Heart left ventricle (tissue), 16 donors: ENCODE measurements at regions not wholly inside any gene's neighbourhood (a gene's known extent, or its start where the extent isn't known, plus 50 kb on each side); places are given as distances from the start of the nearest gene placed in this dataset.

Experiments
- ATAC-seq, 4 donors: fragments of 200-7000 bp; cut with Tn5 transposase; one replicate each; pipeline ENCODE4 v1.9.1; 2020 to 2022; ENCODE audit warnings: moderate library complexity in 4 of 4, mild to moderate bottlenecking in 3 of 4, moderate number of reproducible peaks in 1 of 4
- DNase-seq, 5 donors: peaks; one replicate each; pipeline ENCODE4 v3.0.0-alpha.2; 2020
- H3K27ac ChIP-seq, 12 donors: fragments of 200-600 bp; sonication (generic) in 4 of 12; one replicate each; pipeline versions ENCODE4 v1.5.0 to v1.8.0; 2016 to 2022; ENCODE audit warnings: mild to moderate bottlenecking in 2 of 12
- H3K27me3 ChIP-seq, 9 donors: fragments of 200-600 bp; sonication (generic) in 2 of 9; one replicate each; pipeline versions ENCODE4 v1.5.1 to v1.8.0; 2016 to 2022; ENCODE audit warnings: mild to moderate bottlenecking in 3 of 9
- H3K36me3 ChIP-seq, 9 donors: fragments of 200-600 bp; sonication (generic) in 2 of 9; one replicate each; pipeline versions ENCODE4 v1.5.0 to v1.8.0; 2018 to 2022; ENCODE audit warnings: mild to moderate bottlenecking in 2 of 9
- H3K4me1 ChIP-seq, 12 donors: fragments of 200-600 bp; sonication (generic) in 4 of 12; one replicate each; pipeline versions ENCODE4 v1.5.0 to v1.8.0; 2016 to 2022; ENCODE audit warnings: mild to moderate bottlenecking in 3 of 12
- H3K4me3 ChIP-seq, 12 donors: fragments of 200-600 bp; sonication (generic) in 4 of 12; one replicate each; pipeline versions ENCODE4 v1.5.0 to v1.8.0; 2017 to 2022; ENCODE audit warnings: mild to moderate bottlenecking in 9 of 12, moderate library complexity in 4 of 12
- H3K9me3 ChIP-seq, 12 donors: fragments of 200-600 bp; sonication (generic) in 4 of 12; one replicate each; pipeline versions ENCODE4 v1.5.0 to v1.8.0; 2016 to 2022; ENCODE audit warnings: mild to moderate bottlenecking in 1 of 12
- POLR2A ChIP-seq, 2 donors: fragments of 450-650 bp; IDR thresholded peaks; one replicate each; pipeline ENCODE4 v1.6.1; 2017; ENCODE audit warnings: antibody characterized with exemption in 2 of 2, mild to moderate bottlenecking in 2 of 2, moderate library complexity in 2 of 2
- WGBS, 4 donors: extraction: QIAGEN DNeasy Blood & Tissue Kit in 2 of 4; methylation state at CpG; one replicate each; pipeline versions ENCODE4 v1.1.5 to v1.1.7; 2013 to 2018; 5-methylcytosine and 5-hydroxymethylcytosine counted together
- intact Hi-C, 10 donors: fragments of 100-400 bp; cut with DNase I; formaldehyde crosslinking; loops; one replicate each; pipeline versions ENCODE4 v1.11.1 to v1.14.2; 2022
- TF ChIP-seq, protein P1 (sequence below), 12 donors: fragments of 200-600 bp; sonication (generic) in 4 of 12; IDR thresholded peaks; one replicate each; pipeline versions ENCODE4 v1.5.0 to v1.8.0; 2018 to 2022; ENCODE audit warnings: antibody characterized with exemption in 12 of 12, mild to moderate bottlenecking in 5 of 12
- donor health status: ischemic (EF 13 %, LVEDD 7.1; RV severe dilation, severe dysfunction).
- donor health status: healthy with polysubstance abuse.
- donor health status: DM: no; HTN: yes; CAD: no.
- donor health status: DM: no; HTN: no; CAD: no.
- donor health status: ischemic (EF 25% LVEDD 6.9; RV normal size, moderate dysfunction).
- donor health status: ischemic (EF 25% LVEDD 5.7; RV mildly dilated, moderate dysfunction).
- donor health status: healthy.
- donor health status: DM: yes; HTN: yes; CAD: no.
- donor health status: ischemic (EF 35%, LVEDD 5.7; RV mildly dilated, moderate dysfunction).
- donor health status: nonischemic (EF 11% LVEDD 7.7; RV severe dilation, severe dysfunction).
- donor health status: DM: yes; HTN: yes; CAD: no.
- donor health status: PGD.
- donor health status: ischemic (EF 29% LVEDD 5.4; RV normal size, mild dysfunction).
- donor health status: nonischemic (EF 23%, LVEDD 6.1; RV moderate dilation, normal function).

DNA sequence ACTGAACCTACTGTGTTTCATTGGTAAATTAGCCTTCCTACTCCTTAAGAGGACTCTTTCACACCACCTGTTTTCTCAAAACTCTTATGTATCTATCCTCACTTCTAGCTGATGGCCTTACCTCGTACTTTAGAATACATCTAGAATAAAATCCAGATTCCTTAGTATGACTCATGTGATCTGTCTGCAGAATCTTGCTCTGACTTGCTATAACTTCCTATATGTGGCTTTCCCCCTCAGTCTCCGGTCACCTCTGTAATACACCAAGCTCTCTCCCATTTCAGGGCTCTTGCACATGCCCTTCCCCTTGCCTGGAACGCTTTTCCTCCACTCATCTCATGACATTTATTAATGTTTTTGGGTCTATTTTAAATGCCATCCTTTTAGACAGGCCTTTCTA, 95.6 kb upstream of the LHCGR start:
- TF ChIP-seq, protein P1, sequence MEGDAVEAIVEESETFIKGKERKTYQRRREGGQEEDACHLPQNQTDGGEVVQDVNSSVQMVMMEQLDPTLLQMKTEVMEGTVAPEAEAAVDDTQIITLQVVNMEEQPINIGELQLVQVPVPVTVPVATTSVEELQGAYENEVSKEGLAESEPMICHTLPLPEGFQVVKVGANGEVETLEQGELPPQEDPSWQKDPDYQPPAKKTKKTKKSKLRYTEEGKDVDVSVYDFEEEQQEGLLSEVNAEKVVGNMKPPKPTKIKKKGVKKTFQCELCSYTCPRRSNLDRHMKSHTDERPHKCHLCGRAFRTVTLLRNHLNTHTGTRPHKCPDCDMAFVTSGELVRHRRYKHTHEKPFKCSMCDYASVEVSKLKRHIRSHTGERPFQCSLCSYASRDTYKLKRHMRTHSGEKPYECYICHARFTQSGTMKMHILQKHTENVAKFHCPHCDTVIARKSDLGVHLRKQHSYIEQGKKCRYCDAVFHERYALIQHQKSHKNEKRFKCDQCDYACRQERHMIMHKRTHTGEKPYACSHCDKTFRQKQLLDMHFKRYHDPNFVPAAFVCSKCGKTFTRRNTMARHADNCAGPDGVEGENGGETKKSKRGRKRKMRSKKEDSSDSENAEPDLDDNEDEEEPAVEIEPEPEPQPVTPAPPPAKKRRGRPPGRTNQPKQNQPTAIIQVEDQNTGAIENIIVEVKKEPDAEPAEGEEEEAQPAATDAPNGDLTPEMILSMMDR (IDR thresholded peaks at IDR 0.05) = no peak
- TF ChIP-seq POLR2A (IDR thresholded peaks at IDR 0.05) = no peak
- H3K9me3 ChIP-seq = no peaks in the 10 kb centered on the region

DNA sequence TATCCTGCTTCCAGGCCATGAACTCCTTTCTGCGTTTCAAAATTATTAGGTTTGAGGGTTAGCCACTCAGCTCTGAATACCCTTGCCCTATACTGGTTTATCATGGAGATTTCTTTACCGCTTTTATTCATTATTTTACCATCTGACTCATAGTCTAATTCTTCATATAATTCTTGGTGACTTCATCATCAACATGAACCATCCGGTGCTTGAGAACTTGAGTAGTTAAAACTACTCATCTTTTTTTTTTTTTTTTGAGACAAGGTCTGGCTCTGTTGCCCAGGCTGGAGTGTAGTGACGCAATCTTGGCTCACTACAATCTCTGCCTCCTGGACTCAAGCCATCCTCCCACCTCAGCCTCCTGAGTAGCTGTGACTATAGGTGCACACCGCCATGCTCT, 94.2 kb upstream of the LHCGR start:
- intact Hi-C loops = no loop called here
- 76 to 86% (median 79%) methylated on average over 5 of the region's 5 CpGs for whole genome bisulfite sequencing, 4 donors
- no peak for ATAC-seq

More for the DNA sequence above, 95.6 kb upstream of the LHCGR start:
- H3K36me3 ChIP-seq = no peaks in the 10 kb centered on the region
- 83 to 84% (median 83%) methylated on average over 3 of the region's 3 CpGs for WGBS, 4 donors
- ATAC-seq = no peak
- no peak for DNase-seq
- intact Hi-C loops = no loop called here
- H3K4me1 ChIP-seq = no peaks in the 10 kb centered on the region
- H3K27ac ChIP-seq = no peak overlapping the region
- no peaks in the 10 kb centered on the region for H3K27me3 ChIP-seq
- H3K4me3 ChIP-seq = no peak overlapping the region

GRCh38 chr2:48845684-48846083, 90.2 kb upstream of the LHCGR start:
- TF ChIP-seq, protein P1 (IDR thresholded peaks at IDR 0.05) = no peak
- no peak for TF ChIP-seq POLR2A (IDR thresholded peaks at IDR 0.05)
- DNase-seq (no peak), ATAC-seq (no peak)
- H3K9me3 ChIP-seq = no peaks in the 10 kb centered on the region
- WGBS, 4 donors = 42 to 74% (median 44%) methylated on average over 3 of the region's 3 CpGs
- no peaks in the 10 kb centered on the region for H3K36me3 ChIP-seq
- no peaks in the 10 kb centered on the region for H3K4me1 ChIP-seq
- no peak overlapping the region for H3K4me3 ChIP-seq
- no peak overlapping the region for H3K27ac ChIP-seq
- intact Hi-C loops = no loop called here
- no peaks in the 10 kb centered on the region for H3K27me3 ChIP-seq

More for the DNA sequence above, 94.2 kb upstream of the LHCGR start:
- Histone ChIP-seq H3K4me1 (no peaks in the 10 kb centered on the region), H3K36me3 (no peaks in the 10 kb centered on the region), H3K4me3 (no peak overlapping the region), H3K9me3 (no peaks in the 10 kb centered on the region), H3K27me3 (no peaks in the 10 kb centered on the region), H3K27ac (no peak overlapping the region)
- no peak for TF ChIP-seq POLR2A (IDR thresholded peaks at IDR 0.05)
- TF ChIP-seq, protein P1 (IDR thresholded peaks at IDR 0.05) = no peak
- no peak for DNase-seq

GRCh38 chr2:48844417-48845155, 89.1 kb upstream of the LHCGR start:
- intact Hi-C loops = no loop called here
- Histone ChIP-seq H3K27me3 (no peaks in the 10 kb centered on the region), H3K4me3 (no peak overlapping the region), H3K27ac (no peak overlapping the region), H3K4me1 (no peaks in the 10 kb centered on the region), H3K9me3 (no peaks in the 10 kb centered on the region), H3K36me3 (no peaks in the 10 kb centered on the region)
- WGBS, 4 donors = 63 to 74% (median 74%) methylated on average over 3 of the region's 3 CpGs
- ATAC-seq (no peak), DNase-seq (no peak)
- TF ChIP-seq POLR2A (IDR thresholded peaks at IDR 0.05) = no peak
- TF ChIP-seq, protein P1 (IDR thresholded peaks at IDR 0.05) = no peak
